ENCODE measurements at regions not wholly inside any gene's neighbourhood (a gene's known extent, or its start where the extent isn't known, plus 50 kb on each side); places are given as distances from the start of the nearest gene placed in this dataset.

GRCh38 chr13:103451656-103452055, 385.4 kb upstream of the SLC10A2 start:
- no peak overlapping the region for H3K14ac ChIP-seq (ENCODE audit: insufficient read length)
- no peak for FAIRE-seq

More at GRCh38 chr13:103451656-103452055, 385.4 kb upstream of the SLC10A2 start:
- Histone ChIP-seq H4K20me1 (replicated peaks in 1 of 2; ENCODE audit: control insufficient read depth in 1 of 2, insufficient read depth in 2 of 2, low read length in 2 of 2) (no peaks in the 10 kb centered on the region), H3K9me3 (ENCODE audit: insufficient read depth in 2 of 2, low read depth in 1 of 2, low read length in 1 of 2) (no peaks in the 10 kb centered on the region), H3K4me2 (ENCODE audit: insufficient read depth in 1 of 2, low read depth in 2 of 2, low read length in 2 of 2) (no peak overlapping the region), H3K36me3 (ENCODE audit: control insufficient read depth in 2 of 4, insufficient read depth in 4 of 4, low read length in 3 of 4) (no peaks in the 10 kb centered on the region), H4K5ac (ENCODE audit: insufficient read length, low read depth, low read length) (no peak overlapping the region), H2BK20ac (ENCODE audit: low read length) (no peak overlapping the region), H3K18ac (ENCODE audit: extremely low read depth, low read length) (no peak overlapping the region), H2AFZ (ENCODE audit: low read length) (no peak overlapping the region), H3K4me1 (replicated peaks in 1 of 4; ENCODE audit: control insufficient read depth in 3 of 4, insufficient read depth in 4 of 4, low read length in 3 of 4) (no peaks in the 10 kb centered on the region), H3K79me2 (ENCODE audit: control insufficient read depth in 1 of 2, insufficient read depth in 2 of 2, low read length in 2 of 2) (no peaks in the 10 kb centered on the region), H2BK120ac (replicated peaks; ENCODE audit: low read depth, low read length) (no peak overlapping the region), H3K79me1 (ENCODE audit: low read depth, low read length) (no peaks in the 10 kb centered on the region), H2BK5ac (ENCODE audit: low read depth, low read length) (no peak overlapping the region), H3K9ac (replicated peaks in 1 of 4; ENCODE audit: extremely low read depth in 1 of 4, low read depth in 3 of 4, low read length in 3 of 4) (no peak overlapping the region), H3K4ac (replicated peaks; ENCODE audit: insufficient read length, low read depth, low read length) (no peak overlapping the region), H3K4me3 (ENCODE audit: extremely low read depth in 1 of 4, insufficient read depth in 2 of 4, low read depth in 3 of 4, low read length in 4 of 4) (no peak overlapping the region), H3K56ac (replicated peaks; ENCODE audit: insufficient read length, low read depth, low read length) (no peak overlapping the region), H4K8ac (ENCODE audit: extremely low read depth, insufficient read depth, low read length) (no peak overlapping the region), H3K27ac (ENCODE audit: low read depth, low read length) (no peak overlapping the region), H3K27me3 (replicated peaks in 1 of 4; ENCODE audit: control insufficient read depth in 3 of 4, extremely low read depth in 1 of 4, insufficient read depth in 3 of 4, low read length in 3 of 4) (peaks cover 0 to 1% (median 0%) of the 10 kb centered on the region in 4 experiments; a peak in 1 of 7 replicates), H2BK15ac (ENCODE audit: low read length) (no peak overlapping the region), H3K23me2 (ENCODE audit: low read depth, low read length) (no peaks in the 10 kb centered on the region), H3K23ac (ENCODE audit: insufficient read length) (no peak overlapping the region), H2AK5ac (ENCODE audit: low read depth, low read length) (no peak overlapping the region), H2BK12ac (ENCODE audit: low read depth, low read length) (no peak overlapping the region), H4K91ac (replicated peaks; ENCODE audit: insufficient read length, low read length) (no peak overlapping the region)
- POLR2A ChIA-PET (ENCODE audit: partially characterized antibody) = no interaction called here
- CTCF ChIA-PET (ENCODE audit: partially characterized antibody) = interaction anchor here (1.9 kb wide), 1 partner anchor 9 kb away, joined by 5 read pairs; no protein-coding TSS in a partner anchor
- DNase-seq (ENCODE audit: low read depth in 1 of 2, low spot score in 2 of 2) = no peak
- 93% methylated on average over 2 of the region's 2 CpGs; no CpG with 5 or more reads in 1 of the 2 experiments for WGBS, 2 experiments (ENCODE audit: extremely low coverage in 1 of 2, insufficient coverage in 1 of 2, insufficient read length in 1 of 2, insufficient replicate concordance in 2 of 2, low coverage in 1 of 2, low lambda C conversion rate in 2 of 2, missing lambda C conversion rate in 1 of 2)
- TF ChIP-seq ZNF274 (IDR thresholded peaks at IDR 0.05; ENCODE audit: borderline replicate concordance, extremely low read depth, low read length) = no peak
